H1 (cell line): ENCODE measurements at regions not wholly inside any gene's neighbourhood (a gene's known extent, or its start where the extent isn't known, plus 50 kb on each side); places are given as distances from the start of the nearest gene placed in this dataset.

Source experiments
- CTCF ChIA-PET: fragments of 300-600 bp; sonication (Branson Sonifier 250); formaldehyde crosslinking; loops from one replicate; lab custom pipeline; 2021; ENCODE audit not compliant: partially characterized antibody; lab: Charles Lee
- POLR2A ChIA-PET: fragments of 300-600 bp; sonication (Branson Sonifier 250); formaldehyde crosslinking; loops from one replicate; lab custom pipeline; 2021; ENCODE audit warnings: inconsistent platforms; ENCODE audit not compliant: partially characterized antibody; lab: Charles Lee
- DNase-seq, 2 experiments: peaks; one replicate each; pipeline versions ENCODE4 v3.0.0 to v3.0.0-alpha.2; 2010 to 2022; ENCODE audit warnings: low spot score in 2 of 2, low read depth in 1 of 2, mixed read lengths in 1 of 2
- FAIRE-seq: peaks from 2 replicates; lab custom pipeline; 2011; peaks lifted over from hg19 to GRCh38; lab: Jason Lieb, UNC
- H2AFZ ChIP-seq: 2 replicates; pipeline ENCODE4 v1.8.1; 2012; ENCODE audit warnings: low read length, inconsistent platforms
- H2AK5ac ChIP-seq: 2 replicates; pipeline ENCODE4 v1.6.1; 2013; ENCODE audit warnings: low read depth, low read length
- H2BK120ac ChIP-seq: replicated peaks from 2 replicates; pipeline ENCODE3; 2013; ENCODE audit warnings: low read depth, low read length, inconsistent platforms
- H2BK12ac ChIP-seq: 2 replicates; pipeline ENCODE4 v1.6.1; 2013; ENCODE audit warnings: low read depth, low read length
- H2BK15ac ChIP-seq: 2 replicates; pipeline ENCODE4 v1.6.1; 2013; ENCODE audit warnings: low read length
- H2BK20ac ChIP-seq: 2 replicates; pipeline ENCODE4 v1.6.1; 2013; ENCODE audit warnings: low read length
- H2BK5ac ChIP-seq: 2 replicates; pipeline ENCODE4 v1.6.1; 2013; ENCODE audit warnings: low read depth, low read length
- H3K14ac ChIP-seq: 2 replicates; pipeline ENCODE4 v1.6.1; 2013; ENCODE audit warnings: inconsistent platforms; ENCODE audit not compliant: insufficient read length
- H3K18ac ChIP-seq: 2 replicates; pipeline ENCODE4 v1.6.1; 2013; ENCODE audit warnings: low read length; ENCODE audit errors: extremely low read depth
- H3K23ac ChIP-seq: 2 replicates; pipeline ENCODE4 v1.6.1; 2013; ENCODE audit warnings: inconsistent platforms; ENCODE audit not compliant: insufficient read length
- H3K23me2 ChIP-seq: 2 replicates; pipeline ENCODE4 v1.6.1; 2013; ENCODE audit warnings: low read depth, low read length
- H3K27ac ChIP-seq: 2 replicates; pipeline ENCODE4 v1.6.1; 2011; ENCODE audit warnings: low read depth, low read length, inconsistent platforms
- H3K27me3 ChIP-seq, 4 experiments: replicated peaks in 1 of 4; 1 replicate in 1 of 4; 2 replicates in 3 of 4; pipeline versions ENCODE4 v1.6.1 to v1.8.1; 2011 to 2013; ENCODE audit warnings: low read length in 3 of 4, mild to moderate bottlenecking in 3 of 4, inconsistent platforms in 2 of 4, mixed read lengths in 2 of 4, moderate library complexity in 1 of 4; ENCODE audit not compliant: control insufficient read depth in 3 of 4, insufficient read depth in 3 of 4; ENCODE audit errors: extremely low read depth in 1 of 4
- H3K36me3 ChIP-seq, 4 experiments: 2 replicates each; pipeline versions ENCODE4 v1.6.1 to v1.8.1; 2011 to 2013; ENCODE audit warnings: mild to moderate bottlenecking in 4 of 4, low read length in 3 of 4, moderate library complexity in 2 of 4, control low read depth in 1 of 4, inconsistent platforms in 1 of 4; ENCODE audit not compliant: insufficient read depth in 4 of 4, control insufficient read depth in 2 of 4
- H3K4ac ChIP-seq: replicated peaks from 2 replicates; pipeline ENCODE3; 2013; ENCODE audit warnings: low read length, low read depth, mixed read lengths, inconsistent platforms; ENCODE audit not compliant: insufficient read length
- H3K4me1 ChIP-seq, 4 experiments: replicated peaks in 1 of 4; 1 replicate in 1 of 4; 2 replicates in 3 of 4; pipeline versions ENCODE4 v1.6.1 to v1.8.1; 2011 to 2013; ENCODE audit warnings: low read length in 3 of 4, inconsistent platforms in 2 of 4, mixed read lengths in 1 of 4; ENCODE audit not compliant: insufficient read depth in 4 of 4, control insufficient read depth in 3 of 4
- H3K4me2 ChIP-seq, 2 experiments: 2 replicates each; pipeline versions ENCODE4 v1.6.1 to v1.8.1; 2011 to 2013; ENCODE audit warnings: low read depth in 2 of 2, low read length in 2 of 2, control low read depth in 1 of 2, inconsistent platforms in 1 of 2, mild to moderate bottlenecking in 1 of 2; ENCODE audit not compliant: insufficient read depth in 1 of 2
- H3K4me3 ChIP-seq, 4 experiments: fragments of 200-600, 300-600 bp in 1 of 4; sonication (generic), shearing (Covaris generic), sonication (Bioruptor Twin) in 1 of 4; 2 replicates each; pipeline versions ENCODE4 v1.5.1 to v1.8.1; 2011 to 2016; ENCODE audit warnings: low read length in 4 of 4, low read depth in 3 of 4, control low read depth in 2 of 4, inconsistent platforms in 2 of 4, mild to moderate bottlenecking in 2 of 4, mixed read lengths in 1 of 4, moderate library complexity in 1 of 4; ENCODE audit not compliant: insufficient read depth in 2 of 4; ENCODE audit errors: extremely low read depth in 1 of 4
- H3K56ac ChIP-seq: replicated peaks from 2 replicates; pipeline ENCODE3; 2013; ENCODE audit warnings: low read depth, mild to moderate bottlenecking, mixed read lengths, low read length, inconsistent platforms; ENCODE audit not compliant: insufficient read length
- H3K79me1 ChIP-seq: 2 replicates; pipeline ENCODE4 v1.6.1; 2013; ENCODE audit warnings: low read depth, low read length, control low read depth
- H3K79me2 ChIP-seq, 2 experiments: 2 replicates each; pipeline versions ENCODE4 v1.6.1 to v1.8.1; 2012 to 2013; ENCODE audit warnings: low read length in 2 of 2, mild to moderate bottlenecking in 2 of 2, inconsistent platforms in 1 of 2; ENCODE audit not compliant: insufficient read depth in 2 of 2, control insufficient read depth in 1 of 2
- H3K9ac ChIP-seq, 4 experiments: replicated peaks in 1 of 4; 1 replicate in 1 of 4; 2 replicates in 3 of 4; pipeline versions ENCODE4 v1.6.1 to v1.8.1; 2011 to 2013; ENCODE audit warnings: low read depth in 3 of 4, low read length in 3 of 4, control low read depth in 2 of 4, mild to moderate bottlenecking in 2 of 4, moderate library complexity in 2 of 4, inconsistent platforms in 1 of 4; ENCODE audit errors: extremely low read depth in 1 of 4
- H3K9me3 ChIP-seq, 2 experiments: 2 replicates each; pipeline versions ENCODE4 v1.6.1 to v1.8.1; 2012 to 2013; ENCODE audit warnings: mild to moderate bottlenecking in 2 of 2, moderate library complexity in 2 of 2, control low read depth in 1 of 2, inconsistent platforms in 1 of 2, low read depth in 1 of 2, low read length in 1 of 2, mixed read lengths in 1 of 2; ENCODE audit not compliant: insufficient read depth in 2 of 2
- H4K20me1 ChIP-seq, 2 experiments: replicated peaks in 1 of 2; 2 replicates each; pipeline versions ENCODE3 to v1.8.1; 2011 to 2013; ENCODE audit warnings: inconsistent platforms in 2 of 2, low read length in 2 of 2, mild to moderate bottlenecking in 1 of 2; ENCODE audit not compliant: insufficient read depth in 2 of 2, control insufficient read depth in 1 of 2
- H4K5ac ChIP-seq: 2 replicates; pipeline ENCODE4 v1.6.1; 2013; ENCODE audit warnings: low read length, low read depth, mixed read lengths, inconsistent platforms; ENCODE audit not compliant: insufficient read length
- H4K8ac ChIP-seq: 2 replicates; pipeline ENCODE4 v1.8.0; 2013; ENCODE audit warnings: mild to moderate bottlenecking, moderate library complexity, low read length, inconsistent platforms; ENCODE audit not compliant: insufficient read depth; ENCODE audit errors: extremely low read depth
- H4K91ac ChIP-seq: replicated peaks from 2 replicates; pipeline ENCODE3; 2013; ENCODE audit warnings: low read length, mixed read lengths, inconsistent platforms; ENCODE audit not compliant: insufficient read length
- ASH2L ChIP-seq: fragments of 200-600, 300-600 bp; sonication (generic); IDR thresholded peaks from one replicate; pipeline ENCODE4 v1.7.1; 2017; ENCODE audit warnings: low read length
- BACH1 ChIP-seq: IDR thresholded peaks from 2 replicates; pipeline ENCODE4 v1.6.1; 2012; ENCODE audit warnings: low read length, improper control_type of control experiment
- CEBPB ChIP-seq: IDR thresholded peaks from 2 replicates; pipeline ENCODE4 v1.6.1; 2012; ENCODE audit warnings: low read depth, low read length
- CREB1 ChIP-seq: IDR thresholded peaks from 2 replicates; pipeline ENCODE4 v1.6.1; 2012; ENCODE audit warnings: inconsistent platforms
- CTBP2 ChIP-seq: IDR thresholded peaks from 2 replicates; pipeline ENCODE4 v1.7.0; 2011; ENCODE audit warnings: borderline replicate concordance, mild to moderate bottlenecking, moderate library complexity, mixed read lengths, low read length; ENCODE audit not compliant: insufficient read depth, insufficient read length
- EP300 ChIP-seq, 2 experiments: IDR thresholded peaks; 1 replicate in 1 of 2; 2 replicates in 1 of 2; pipeline ENCODE4 v1.6.1; 2011 to 2012; ENCODE audit warnings: low read depth in 2 of 2, low read length in 2 of 2, mild to moderate bottlenecking in 2 of 2, borderline replicate concordance in 1 of 2, inconsistent platforms in 1 of 2, moderate library complexity in 1 of 2
- FOSL1 ChIP-seq: IDR thresholded peaks from 2 replicates; pipeline ENCODE4 v1.6.1; 2011; ENCODE audit warnings: mild to moderate bottlenecking, low read depth, low read length, moderate library complexity; ENCODE audit not compliant: insufficient read depth
- GABPA ChIP-seq: IDR thresholded peaks from 2 replicates; pipeline ENCODE4 v1.6.1; 2011; ENCODE audit warnings: mild to moderate bottlenecking, low read length, moderate library complexity, borderline replicate concordance; ENCODE audit not compliant: insufficient read depth
- JUND ChIP-seq: IDR thresholded peaks from 2 replicates; pipeline ENCODE4 v1.6.1; 2011; ENCODE audit warnings: mild to moderate bottlenecking, improper control_type of control experiment, low read length
- KDM5A ChIP-seq: fragments of 200-600 bp; IDR thresholded peaks from 2 replicates; pipeline ENCODE4 v1.7.1; 2012; ENCODE audit warnings: mild to moderate bottlenecking, low read length, inconsistent platforms, mixed read lengths
- POU5F1 ChIP-seq: IDR thresholded peaks from 2 replicates; pipeline ENCODE4 v1.6.1; 2011; ENCODE audit warnings: low read depth, mild to moderate bottlenecking, low read length, moderate library complexity
- RFX5 ChIP-seq: IDR thresholded peaks from 2 replicates; pipeline ENCODE4 v1.6.1; 2011; ENCODE audit warnings: low read depth, low read length, improper control_type of control experiment, borderline replicate concordance
- SP4 ChIP-seq: IDR thresholded peaks from 2 replicates; pipeline ENCODE4 v1.6.1; 2012; ENCODE audit warnings: low read length, inconsistent platforms
- TEAD4 ChIP-seq: IDR thresholded peaks from 2 replicates; pipeline ENCODE4 v1.6.1; 2012; ENCODE audit warnings: low read depth, low read length, inconsistent platforms, mixed read lengths
- YY1 ChIP-seq: IDR thresholded peaks from 2 replicates; pipeline ENCODE4 v1.6.1; 2011; ENCODE audit warnings: low read depth, mild to moderate bottlenecking, low read length
- WGBS, 2 experiments: shearing (Covaris generic) in 1 of 2; methylation state at CpG; one replicate each; pipeline versions ENCODE4 v1.1.6 to v1.1.7; 2013 to 2015; ENCODE audit warnings: low lambda C conversion rate in 2 of 2, mixed read lengths in 2 of 2, inconsistent platforms in 1 of 2, low coverage in 1 of 2, missing lambda C conversion rate in 1 of 2; ENCODE audit not compliant: insufficient replicate concordance in 2 of 2, insufficient coverage in 1 of 2, insufficient read length in 1 of 2; ENCODE audit errors: extremely low coverage in 1 of 2, missing lambda C conversion rate in 1 of 2; 5-methylcytosine and 5-hydroxymethylcytosine counted together
- TF ChIP-seq, protein P1 (sequence below): IDR thresholded peaks from 2 replicates; pipeline ENCODE4 v1.6.1; 2012; ENCODE audit warnings: inconsistent platforms

DNA sequence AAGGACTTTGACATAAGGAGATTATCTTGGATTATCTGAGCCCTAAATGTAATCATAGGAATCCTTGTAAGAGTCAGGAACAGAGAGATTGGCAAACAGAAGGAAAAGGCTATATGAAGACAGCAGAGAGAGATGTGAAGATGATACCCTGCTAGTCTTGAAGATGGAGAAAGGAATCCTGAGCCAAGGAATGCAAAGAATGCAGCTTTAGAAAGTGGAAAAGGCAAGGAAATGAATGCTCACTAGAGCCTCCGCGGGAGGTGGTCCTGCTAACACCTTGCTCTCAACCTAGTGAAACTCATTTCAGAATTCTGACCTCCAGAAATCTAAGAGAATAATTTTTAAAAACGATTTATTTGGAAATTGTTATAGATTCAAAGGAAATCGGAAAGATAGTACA is 117.1 kb downstream of the TBXT start:
- Histone ChIP-seq H3K79me1 (no peaks in the 10 kb centered on the region), H2BK12ac (no peak overlapping the region), H3K4ac (no peak overlapping the region), H3K27ac (no peak overlapping the region), H4K5ac (no peak overlapping the region), H3K9ac (no peak overlapping the region), H4K91ac (no peak overlapping the region), H3K18ac (no peak overlapping the region), H3K27me3 (no peaks in the 10 kb centered on the region), H3K14ac (no peak overlapping the region), H2BK5ac (no peak overlapping the region), H3K36me3 (peaks cover 0 to 3% (median 0%) of the 10 kb centered on the region in 4 experiments; a peak in 1 of 8 replicates), H2BK20ac (no peak overlapping the region), H3K56ac (no peak overlapping the region), H3K4me3 (peak overlapping the region in 1 of 4 experiments; percentile 16; a peak in 1 of 8 replicates), H3K9me3 (peaks cover 6 to 7% of the 10 kb centered on the region in 2 experiments; a peak in 2 of 4 replicates), H3K4me2 (no peak overlapping the region), H2AK5ac (no peak overlapping the region), H4K20me1 (no peaks in the 10 kb centered on the region), H4K8ac (no peak overlapping the region), H3K23ac (no peak overlapping the region), H2BK15ac (no peak overlapping the region), H2AFZ (no peak overlapping the region), H3K79me2 (no peaks in the 10 kb centered on the region), H3K23me2 (no peaks in the 10 kb centered on the region), H3K4me1 (peaks cover 0 to 6% (median 0%) of the 10 kb centered on the region in 4 experiments; a peak in 1 of 7 replicates), H2BK120ac (no peak overlapping the region)
- ChIA-PET POLR2A (no interaction called here), CTCF (interaction anchor here (0.9 to 1.6 kb wide), 2 partner anchors 17 to 26 kb away, joined by 4 read pairs; no protein-coding TSS in a partner anchor)
- FAIRE-seq: peak; percentile 77
- WGBS, 2 experiments: 47% methylated on average over 4 of the region's 4 CpGs; no CpG with 5 or more reads in 1 of the 2 experiments
- TF ChIP-seq YY1 (peak; percentile 45; the same call in 1 of the 2 replicates), TEAD4 (peak; percentile 99), CTBP2 (no peak), POU5F1 (no peak), SP4 (no peak), CREB1 (no peak), EP300 (IDR thresholded peaks at IDR 0.05; ENCODE audit: borderline replicate concordance in 1 of 2, low read depth in 2 of 2, low read length in 2 of 2) (no peak), BACH1 (no peak), CEBPB (no peak), GABPA (no peak), ASH2L (no peak), JUND (no peak), KDM5A (no peak), RFX5 (no peak), FOSL1 (no peak)
- TF ChIP-seq, protein P1, sequence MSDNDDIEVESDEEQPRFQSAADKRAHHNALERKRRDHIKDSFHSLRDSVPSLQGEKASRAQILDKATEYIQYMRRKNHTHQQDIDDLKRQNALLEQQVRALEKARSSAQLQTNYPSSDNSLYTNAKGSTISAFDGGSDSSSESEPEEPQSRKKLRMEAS: no peak
- no peak for DNase-seq
